C4-2B (cell line): ENCODE measurements at regions not wholly inside any gene's neighbourhood (a gene's known extent, or its start where the extent isn't known, plus 50 kb on each side); places are given as distances from the start of the nearest gene placed in this dataset.

Source experiments
- CTCF ChIP-seq: fragments of 450-650 bp; conservative IDR thresholded peaks from 2 replicates; pipeline ENCODE4 v1.5.1; 2017; ENCODE audit warnings: mild to moderate bottlenecking
- ZFX ChIP-seq: fragments of 450-650 bp; IDR thresholded peaks from 2 replicates; pipeline ENCODE4 v1.6.1; 2017

- TF ChIP-seq CTCF, result no peak
- TF ChIP-seq ZFX, result no peak
Observed at GRCh38 chr5:82363524-82363923, 85.4 kb upstream of the RPS23 start.
